Stimulated activated CD4-positive, alpha-beta T cell treated with anti-CD3 and anti-CD28 coated beads, TNF-alpha, amount 100 ng/mL, for 48 hours (primary cell): ENCODE measurements at regions not wholly inside any gene's neighbourhood (a gene's known extent, or its start where the extent isn't known, plus 50 kb on each side); places are given as distances from the start of the nearest gene placed in this dataset.
"Not testable (repeated sequence)": the region's sequence is repeated elsewhere in the genome, so short reads cannot be mapped to it uniquely, and the experiment has no call there.

ENCODE experiments used
- DNase-seq, 3 donors: peaks; one replicate each; pipeline ENCODE4 v3.0.0-alpha.2; 2020; ENCODE audit warnings: low read depth in 3 of 3

GRCh38 chr1:67907467-67907866 is 74.2 kb upstream of the GNG12 start:
- not testable (repeated sequence) for DNase-seq

- not testable (repeated sequence) for DNase-seq
These were observed 72.7 kb upstream of the GNG12 start for GRCh38 chr1:67906015-67906414.

- DNase-seq, result not testable (repeated sequence)
These were observed 69.4 kb upstream of the GNG12 start for GRCh38 chr1:67902546-67903223.

GRCh38 chr1:67898033-67898726 is 64.9 kb upstream of the GNG12 start:
- no peak for DNase-seq

- no peak for DNase-seq
These were observed 64.1 kb upstream of the GNG12 start for GRCh38 chr1:67897270-67897949.

- DNase-seq, result no peak
These were observed 63.6 kb upstream of the GNG12 start for GRCh38 chr1:67896826-67897225.

GRCh38 chr1:67894981-67895735 is 61.9 kb upstream of the GNG12 start:
- DNase-seq, result no peak

- no peak for DNase-seq
These were observed 59.8 kb upstream of the GNG12 start for GRCh38 chr1:67893126-67893495.

GRCh38 chr1:67892476-67893125 is 59.3 kb upstream of the GNG12 start:
- no peak for DNase-seq

- no peak for DNase-seq
These were observed 57.6 kb upstream of the GNG12 start for GRCh38 chr1:67890857-67891256.

GRCh38 chr1:67889953-67890567 is 56.8 kb upstream of the GNG12 start:
- peak in 1 of 3 donors; percentile 2 for DNase-seq

- no peak for DNase-seq
These were observed 56.2 kb upstream of the GNG12 start for GRCh38 chr1:67889466-67889865.

GRCh38 chr1:67888216-67889106 is 55.2 kb upstream of the GNG12 start:
- DNase-seq, result no peak

GRCh38 chr1:67887146-67887545 is 53.9 kb upstream of the GNG12 start:
- DNase-seq, result no peak

- no peak for DNase-seq
These were observed 52.8 kb upstream of the GNG12 start for GRCh38 chr1:67886076-67886475.

- DNase-seq, result no peak
These were observed 49.8 kb upstream of the GNG12 start for GRCh38 chr1:67883069-67883468.
